NCI-H2196 (cell line): ENCODE measurements at regions not wholly inside any gene's neighbourhood (a gene's known extent, or its start where the extent isn't known, plus 50 kb on each side); places are given as distances from the start of the nearest gene placed in this dataset.

Experiments used
- DNase-seq: peaks from one replicate; lab custom pipeline; 2025; ENCODE audit not compliant: unreplicated experiment; lab: John Stamatoyannopoulos, UW

- DNase-seq, result no peak
Observed at GRCh38 chr14:84519836-84520235, 1010.1 kb upstream of the FLRT2 start.

DNA sequence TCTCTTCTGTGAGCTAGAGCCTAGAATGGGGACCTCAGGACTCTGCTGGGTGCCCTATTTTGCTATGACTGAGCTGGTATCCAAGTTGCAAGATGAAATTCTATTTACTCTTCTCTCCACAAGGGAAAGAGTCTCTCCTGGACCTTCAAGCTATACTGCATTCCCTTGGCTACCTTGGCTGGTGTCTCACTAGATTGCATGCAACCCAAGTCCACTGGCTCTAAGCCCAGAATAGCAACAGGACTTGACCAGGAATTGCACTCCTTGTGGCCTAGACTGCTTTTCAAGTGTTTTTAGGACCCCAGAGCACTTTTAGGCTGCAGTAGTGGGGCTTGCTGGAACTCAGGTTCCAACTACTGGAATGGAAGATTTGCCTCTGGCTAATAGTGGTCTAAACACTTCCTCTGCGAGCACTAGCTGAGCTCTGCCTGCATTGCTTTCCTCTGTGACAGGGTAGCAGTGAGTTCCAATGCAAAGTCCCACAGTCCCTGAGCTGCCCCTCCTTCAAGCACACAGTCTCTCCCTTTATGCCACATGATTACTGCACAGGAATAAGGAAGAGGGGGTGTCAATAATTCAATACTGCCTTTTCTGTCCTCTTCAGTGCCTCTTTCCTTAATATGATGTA is 1009.1 kb upstream of the FLRT2 start:
- DNase-seq, result no peak

DNA sequence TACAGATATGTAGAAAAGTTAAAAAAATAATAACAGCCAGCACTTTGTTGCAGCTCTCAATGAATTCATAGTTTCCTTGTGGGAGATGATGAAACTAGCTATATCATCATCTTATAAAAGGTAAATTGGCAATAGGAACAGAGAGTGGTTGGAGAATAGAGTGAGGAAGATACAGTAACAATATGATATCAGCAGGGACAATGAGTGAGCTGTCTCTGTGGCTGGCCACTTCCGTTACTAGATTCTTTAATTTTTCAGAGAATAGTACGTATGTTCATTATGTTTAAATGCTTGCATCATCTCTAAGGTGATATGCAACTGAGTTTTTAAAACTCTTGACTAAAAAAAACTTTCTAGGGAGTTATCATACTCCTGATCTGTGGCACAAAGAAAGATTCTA is 1006.2 kb upstream of the FLRT2 start:
- no peak for DNase-seq

GRCh38 chr14:84527706-84528105 is 1002.2 kb upstream of the FLRT2 start:
- no peak for DNase-seq

DNA sequence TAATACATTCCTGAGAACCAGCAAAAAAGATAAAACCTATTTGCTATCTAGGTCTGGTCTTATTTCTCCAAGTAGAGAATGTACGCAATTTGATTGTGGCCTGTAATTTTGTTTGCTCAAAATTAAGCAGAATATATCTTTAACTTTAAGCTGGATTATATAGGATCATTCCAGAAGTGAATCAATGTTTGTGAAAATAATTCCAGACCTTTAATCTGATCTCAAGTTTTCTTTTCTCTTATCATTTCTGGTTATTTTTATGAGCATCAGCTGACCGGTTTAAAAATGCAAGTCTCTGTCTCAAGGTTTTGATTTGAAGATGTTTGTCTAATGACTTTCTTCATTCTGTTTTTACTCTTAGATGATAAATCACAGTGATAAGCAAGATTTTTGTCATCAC is 997.9 kb upstream of the FLRT2 start:
- DNase-seq, result no peak

- DNase-seq, result no peak
Observed at GRCh38 chr14:84533181-84533725, 996.7 kb upstream of the FLRT2 start.

DNA sequence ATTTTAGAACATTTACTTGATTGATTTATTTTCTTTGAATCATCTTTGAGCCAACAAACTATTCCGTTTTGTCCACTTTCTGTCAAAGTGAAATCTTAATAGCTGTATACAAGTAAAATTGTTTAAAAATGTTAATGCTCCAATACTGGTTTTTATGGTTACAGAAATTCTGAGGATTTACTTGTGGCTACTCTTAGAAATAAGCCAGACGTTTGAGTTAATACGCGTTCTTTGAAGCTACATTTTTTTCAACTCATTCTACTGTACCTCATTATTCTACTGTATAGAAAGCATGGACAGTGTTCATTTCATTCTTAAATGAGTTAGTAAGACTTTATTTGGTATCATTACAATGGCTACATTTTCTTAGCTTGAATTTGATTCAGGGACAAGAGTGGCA is 996.2 kb upstream of the FLRT2 start:
- no peak for DNase-seq

GRCh38 chr14:84535484-84535883 is 994.5 kb upstream of the FLRT2 start:
- no peak for DNase-seq

DNA sequence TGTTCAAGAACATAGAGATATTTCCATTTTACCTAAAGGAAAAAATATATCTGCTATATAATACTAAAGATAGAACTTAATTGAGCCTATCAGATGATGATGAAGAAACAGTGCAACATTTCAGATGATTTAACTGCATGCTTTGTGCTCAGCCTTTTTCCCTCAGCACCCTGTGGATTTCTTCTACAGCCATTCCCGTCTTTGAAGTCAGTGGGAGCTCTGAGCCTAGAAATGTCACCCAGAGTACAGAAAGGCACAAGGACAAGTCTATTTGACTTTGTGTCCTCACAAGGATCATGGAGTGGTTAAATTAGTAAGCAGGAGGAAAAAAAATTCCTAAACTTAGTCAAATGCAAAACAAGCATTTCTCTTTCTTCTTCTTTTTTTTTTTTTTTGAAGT is 994.0 kb upstream of the FLRT2 start:
- DNase-seq, result no peak

- no peak for DNase-seq
Observed at GRCh38 chr14:84541018-84541417, 988.9 kb upstream of the FLRT2 start.

DNA sequence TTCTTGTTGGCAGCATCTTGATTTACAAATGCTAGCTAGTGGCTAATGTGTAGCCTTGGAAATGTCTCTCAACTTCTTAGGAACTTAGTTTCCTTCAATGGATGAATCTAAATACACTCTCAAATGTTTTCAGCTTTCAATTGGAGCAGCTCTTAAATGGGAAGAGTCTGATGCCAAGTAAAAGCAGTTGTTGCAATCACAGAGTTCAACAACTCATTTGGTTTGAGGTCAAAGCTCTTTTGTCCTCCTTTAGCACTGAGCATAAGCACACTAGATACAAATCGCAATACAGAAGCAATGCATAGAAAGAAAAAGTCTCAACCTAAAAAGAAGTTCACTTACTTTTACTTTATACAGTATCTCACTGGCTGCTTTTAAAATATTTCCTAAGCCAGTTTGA is 986.1 kb upstream of the FLRT2 start:
- no peak for DNase-seq

DNA sequence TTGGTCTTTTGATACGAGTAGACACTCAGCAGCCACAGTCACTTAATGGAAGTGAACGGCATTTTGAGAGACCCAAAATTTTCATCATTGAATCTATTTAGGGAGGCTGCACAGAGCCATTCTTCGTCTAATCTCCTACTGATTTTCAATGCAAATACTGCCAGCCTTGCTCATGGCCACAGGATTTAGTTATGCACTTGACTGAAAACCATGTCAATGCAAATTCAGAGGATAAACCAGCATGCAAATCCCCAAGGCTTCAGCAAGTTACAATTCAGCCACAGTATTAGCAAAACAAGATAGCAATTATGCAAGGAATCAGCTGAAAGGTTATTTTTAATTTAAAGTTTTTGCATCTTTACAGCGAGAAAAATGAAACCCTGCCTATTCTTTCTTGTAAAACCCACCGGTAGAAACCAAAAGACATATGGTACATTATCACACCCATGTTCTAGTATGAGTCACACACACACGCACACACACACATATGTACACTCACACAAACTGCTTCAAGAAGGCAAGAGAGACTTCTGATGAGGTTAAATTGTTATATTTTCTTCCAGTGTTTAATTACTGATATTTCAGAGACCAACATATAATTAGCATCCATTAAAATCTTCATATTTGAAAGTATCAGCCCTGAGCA is 985.3 kb upstream of the FLRT2 start:
- DNase-seq, result no peak

DNA sequence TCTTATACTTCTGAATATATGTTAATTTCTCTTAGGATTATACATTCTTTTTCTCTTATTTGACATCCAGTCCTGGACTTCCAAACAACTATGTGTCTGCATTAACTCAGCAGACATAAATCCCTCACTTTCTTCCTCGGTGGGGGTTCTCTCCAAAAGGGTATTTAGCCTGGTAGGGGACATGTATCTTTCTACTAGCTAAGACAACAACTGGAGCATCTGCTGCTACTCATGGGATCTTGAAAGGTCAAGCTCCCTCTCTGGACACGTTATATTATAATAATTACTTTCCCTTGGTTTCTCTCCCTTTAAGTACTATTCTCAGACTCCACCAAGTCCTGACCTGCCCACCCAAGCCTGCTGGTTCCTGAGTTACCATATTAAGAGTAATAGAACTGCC is 983.7 kb upstream of the FLRT2 start:
- DNase-seq, result no peak

DNA sequence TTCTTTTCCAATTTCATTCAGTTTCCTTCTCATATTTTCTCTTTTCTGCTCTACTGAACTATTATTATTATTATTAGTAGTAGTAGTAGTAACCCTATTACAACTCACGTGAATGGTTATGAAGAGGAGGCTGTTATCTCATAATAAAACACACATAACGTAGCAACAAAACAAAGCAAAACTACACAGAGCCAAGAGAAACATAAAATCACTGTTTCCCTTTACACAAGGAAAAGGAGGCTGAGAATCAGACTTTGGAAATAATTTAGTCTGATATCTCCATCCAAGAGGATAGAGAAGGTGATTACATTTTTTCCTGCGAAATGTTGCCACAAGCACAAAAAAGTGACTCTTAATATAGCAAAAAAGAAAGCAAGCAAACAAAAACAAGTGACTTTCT is 975.8 kb upstream of the FLRT2 start:
- DNase-seq, result no peak

DNA sequence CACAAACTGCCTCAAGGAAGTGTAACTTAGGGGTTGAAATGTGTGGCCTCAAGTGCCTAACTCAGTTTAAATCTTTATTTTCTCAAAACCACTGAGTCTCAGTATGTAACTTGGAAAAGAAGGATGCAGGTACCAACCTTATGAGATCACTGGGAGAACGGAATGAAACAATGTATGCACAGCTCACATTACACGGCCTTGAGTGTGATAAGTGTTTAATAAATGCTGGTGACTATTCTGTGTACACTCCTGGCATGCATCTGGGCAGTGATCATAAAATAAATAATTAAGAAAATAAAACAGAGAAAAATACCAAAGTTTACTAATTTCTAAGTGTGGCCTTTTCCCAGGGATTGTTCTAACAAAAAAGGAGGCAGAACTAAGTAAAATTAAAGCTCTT is 974.5 kb upstream of the FLRT2 start:
- no peak for DNase-seq

- no peak for DNase-seq
Observed at GRCh38 chr14:84566109-84566508, 963.8 kb upstream of the FLRT2 start.

DNA sequence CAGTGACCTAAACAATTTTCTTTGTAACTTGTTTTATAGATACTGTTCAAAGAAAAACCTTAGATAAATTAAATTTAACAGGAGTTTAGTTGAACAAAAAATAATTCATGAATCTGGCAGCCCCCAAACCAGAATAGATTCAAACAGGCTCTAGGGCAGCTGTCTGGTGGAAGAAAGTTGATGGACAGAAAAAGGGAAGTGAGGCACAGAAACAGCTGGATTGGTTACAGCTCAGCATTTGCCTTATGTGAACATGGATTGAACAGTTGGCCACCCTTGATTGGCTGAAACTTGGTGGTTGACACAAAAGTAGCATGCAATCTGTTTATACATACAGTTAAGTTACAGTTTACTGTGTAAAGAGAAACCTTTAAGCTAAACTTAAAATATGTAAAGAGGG is 954.3 kb upstream of the FLRT2 start:
- no peak for DNase-seq

GRCh38 chr14:84579292-84579691 is 950.7 kb upstream of the FLRT2 start:
- DNase-seq, result no peak

DNA sequence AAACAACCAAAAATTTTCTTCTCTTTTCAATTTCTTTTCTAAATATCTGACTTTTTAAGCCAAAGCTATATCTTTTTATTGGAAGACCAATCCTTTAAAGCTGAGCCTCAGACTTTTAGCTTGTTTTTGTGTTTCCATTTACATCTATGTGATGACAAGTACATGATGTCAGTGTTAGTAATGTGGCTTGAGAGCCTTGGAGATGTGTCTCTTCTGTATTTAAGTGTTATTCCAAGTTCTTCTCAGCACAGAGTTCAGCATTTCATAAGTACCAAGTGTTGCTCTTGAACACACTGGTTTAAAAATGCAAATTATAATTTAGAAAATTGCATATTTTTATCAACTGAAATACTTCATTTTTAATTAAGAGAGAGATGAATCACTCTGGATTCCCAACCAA is 948.9 kb upstream of the FLRT2 start:
- DNase-seq, result no peak

- no peak for DNase-seq
Observed at GRCh38 chr14:84584511-84584910, 945.4 kb upstream of the FLRT2 start.

GRCh38 chr14:84591827-84592445 is 938.0 kb upstream of the FLRT2 start:
- DNase-seq, result no peak

- DNase-seq, result no peak
Observed at GRCh38 chr14:84592770-84593169, 937.2 kb upstream of the FLRT2 start.
